IMR-90 (cell line): ENCODE measurements at regions not wholly inside any gene's neighbourhood (a gene's known extent, or its start where the extent isn't known, plus 50 kb on each side); places are given as distances from the start of the nearest gene placed in this dataset.

Experiments
- ATAC-seq: fragments of 200-7000 bp; cut with Tn5 transposase; 2 replicates; pipeline ENCODE4 v1.9.1; 2020; ENCODE audit warnings: low read depth, mild to moderate bottlenecking, moderate library complexity
- BruUV-seq: library from RNA; stranded (reverse); fragments of 400-500 nt; replicated peaks from 2 replicates; lab custom pipeline; 2021; lab: Mats Ljungman, UMichigan
- CTCF ChIA-PET: fragments of 300-600 bp; formaldehyde crosslinking; extraction: SDS; loops from one replicate; lab custom pipeline; 2021; ENCODE audit warnings: antibody characterized with exemption; lab: Yijun Ruan, JAX
- POLR2A ChIA-PET: fragments of 300-600 bp; sonication (Branson Sonifier 250); formaldehyde crosslinking; loops from one replicate; lab custom pipeline; 2022; ENCODE audit warnings: antibody characterized with exemption; ENCODE audit not compliant: unreplicated experiment; lab: Charles Lee
- DNase-seq: peaks from one replicate; pipeline ENCODE4 v3.0.0; 2013
- H2AFZ ChIP-seq: replicated peaks from 2 replicates; pipeline ENCODE3; 2013; ENCODE audit warnings: low read length, mild to moderate bottlenecking; ENCODE audit not compliant: poor library complexity
- H2AK5ac ChIP-seq: 2 replicates; pipeline ENCODE4 v1.6.1; 2013; ENCODE audit warnings: low read depth, low read length, inconsistent platforms
- H2AK9ac ChIP-seq: replicated peaks from 2 replicates; pipeline ENCODE3; 2013; ENCODE audit warnings: mild to moderate bottlenecking, low read depth, low read length, moderate library complexity; ENCODE audit not compliant: poor library complexity
- H2BK120ac ChIP-seq: 2 replicates; pipeline ENCODE4 v1.6.1; 2013; ENCODE audit warnings: low read depth, low read length, inconsistent platforms
- H2BK15ac ChIP-seq: 3 replicates; pipeline ENCODE4 v1.6.1; 2013; ENCODE audit warnings: low read depth, low read length, inconsistent platforms
- H2BK20ac ChIP-seq: 2 replicates; pipeline ENCODE4 v1.6.1; 2013; ENCODE audit warnings: low read depth, mild to moderate bottlenecking, inconsistent platforms, low read length, moderate library complexity
- H2BK5ac ChIP-seq: 2 replicates; pipeline ENCODE4 v1.6.1; 2013; ENCODE audit warnings: mild to moderate bottlenecking, low read depth, low read length, inconsistent platforms; ENCODE audit not compliant: poor library complexity, severe bottlenecking
- H3K14ac ChIP-seq: replicated peaks from 2 replicates; pipeline ENCODE4 v1.6.1; 2013; ENCODE audit warnings: low read depth, low read length, inconsistent platforms
- H3K18ac ChIP-seq: 2 replicates; pipeline ENCODE4 v1.6.1; 2013; ENCODE audit warnings: low read depth, low read length, control low read depth
- H3K23ac ChIP-seq: 2 replicates; pipeline ENCODE4 v1.6.1; 2013; ENCODE audit warnings: low read depth, low read length, inconsistent platforms
- H3K27ac ChIP-seq: 2 replicates; pipeline ENCODE4 v1.5.1; 2013; ENCODE audit warnings: mild to moderate bottlenecking, control low read depth, low read length; ENCODE audit not compliant: insufficient read depth
- H3K27me3 ChIP-seq: 2 replicates; pipeline ENCODE4 v1.6.1; 2013; ENCODE audit warnings: low read length; ENCODE audit not compliant: control insufficient read depth, insufficient read depth
- H3K36me3 ChIP-seq: 2 replicates; pipeline ENCODE4 v1.6.1; 2013; ENCODE audit warnings: low read length, mixed read lengths; ENCODE audit not compliant: control insufficient read depth, insufficient read depth
- H3K4ac ChIP-seq: 2 replicates; pipeline ENCODE4 v1.6.1; 2013; ENCODE audit warnings: low read depth, low read length, inconsistent platforms
- H3K4me1 ChIP-seq: 2 replicates; pipeline ENCODE4 v1.6.1; 2013; ENCODE audit warnings: low read length, mixed read lengths; ENCODE audit not compliant: control insufficient read depth, insufficient read depth
- H3K4me2 ChIP-seq: 2 replicates; pipeline ENCODE4 v1.6.1; 2013; ENCODE audit warnings: low read depth, mild to moderate bottlenecking, control low read depth, low read length, moderate library complexity
- H3K4me3 ChIP-seq: 2 replicates; pipeline ENCODE4 v1.5.1; 2013; ENCODE audit warnings: low read depth, mild to moderate bottlenecking, control low read depth, low read length, moderate library complexity; ENCODE audit not compliant: insufficient read depth
- H3K56ac ChIP-seq: 2 replicates; pipeline ENCODE4 v1.6.1; 2013; ENCODE audit warnings: low read length, inconsistent platforms; ENCODE audit not compliant: insufficient read depth; ENCODE audit errors: extremely low read depth
- H3K79me1 ChIP-seq, 2 experiments: 2 replicates each; pipeline ENCODE4 v1.6.1; 2013; ENCODE audit warnings: low read length in 2 of 2, inconsistent platforms in 1 of 2, low read depth in 1 of 2
- H3K9ac ChIP-seq: 2 replicates; pipeline ENCODE4 v1.6.1; 2013; ENCODE audit warnings: low read depth, low read length, control low read depth
- H3K9me1 ChIP-seq: 2 replicates; pipeline ENCODE4 v1.6.1; 2013; ENCODE audit warnings: low read length, inconsistent platforms; ENCODE audit not compliant: insufficient read depth
- H3K9me3 ChIP-seq: 2 replicates; pipeline ENCODE4 v1.6.1; 2013; ENCODE audit warnings: low read length; ENCODE audit not compliant: control insufficient read depth, insufficient read depth
- H4K20me1 ChIP-seq: 2 replicates; pipeline ENCODE4 v1.6.1; 2013; ENCODE audit warnings: low read length, inconsistent platforms; ENCODE audit not compliant: insufficient read depth
- H4K5ac ChIP-seq: 2 replicates; pipeline ENCODE4 v1.6.1; 2013; ENCODE audit warnings: mild to moderate bottlenecking, low read depth, low read length, control low read depth
- H4K8ac ChIP-seq, 2 experiments: 2 replicates each; pipeline ENCODE4 v1.6.1; 2013; ENCODE audit warnings: low read depth in 2 of 2, low read length in 2 of 2, control low read depth in 1 of 2, inconsistent platforms in 1 of 2
- H4K91ac ChIP-seq: 2 replicates; pipeline ENCODE4 v1.6.1; 2013; ENCODE audit warnings: low read depth, low read length, inconsistent platforms; ENCODE audit not compliant: insufficient read depth
- CEBPB ChIP-seq: IDR thresholded peaks from 2 replicates; pipeline ENCODE4 v1.6.1; 2012; ENCODE audit warnings: low read depth, low read length, improper control_type of control experiment
- CHD1 ChIP-seq: IDR thresholded peaks from 2 replicates; pipeline ENCODE4 v1.6.1; 2012; ENCODE audit warnings: low read depth, low read length, improper control_type of control experiment
- WGBS, 2 experiments: methylation state at CpG; one replicate each; pipeline versions ENCODE4 v1.1.5 to v1.1.7; 2013; ENCODE audit warnings: missing lambda C conversion rate in 2 of 2; ENCODE audit not compliant: insufficient read length in 1 of 2; ENCODE audit errors: extremely low coverage in 2 of 2; 5-methylcytosine and 5-hydroxymethylcytosine counted together
- dilution Hi-C: fragments of 300-500 bp; cut with HindIII; formaldehyde crosslinking; loops from one replicate; pipeline ENCODE4 v1.14.3; 2018; ENCODE audit warnings: low sequenced_read_pairs; ENCODE audit not compliant: unreplicated experiment
- in situ Hi-C: fragments of 300-500 bp; cut with MboI; formaldehyde crosslinking; loops from 3 replicates; pipeline ENCODE4 v1.14.3; 2019; ENCODE audit warnings: low sequenced_read_pairs, inconsistent platforms, mixed read lengths
- intact Hi-C: fragments of 100-400 bp; cut with micrococcal nuclease; formaldehyde crosslinking; loops from 2 replicates; pipeline ENCODE4 v1.10.0; 2022

DNA sequence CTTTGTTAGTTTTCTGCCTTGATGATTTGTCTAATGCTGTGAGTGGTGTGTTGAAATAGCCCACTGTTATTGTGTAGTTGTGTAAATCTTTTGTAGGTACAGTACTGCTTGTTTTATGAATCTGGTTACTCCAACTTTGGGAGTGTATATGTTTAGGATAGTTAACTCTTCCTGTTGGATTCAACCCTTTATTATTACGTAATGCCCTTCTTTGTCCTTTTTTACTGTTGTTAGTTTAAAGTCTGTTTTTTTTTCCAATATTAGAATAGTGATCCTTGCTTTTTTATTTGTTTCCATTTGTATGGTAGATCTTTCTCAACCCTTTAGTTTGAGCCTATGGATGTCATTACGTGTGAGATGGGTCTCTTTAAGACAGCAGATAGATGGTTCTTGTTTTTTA lies 261.5 kb upstream of the CDH2 start:
- BruUV-seq = no TSS peak
- CTCF ChIA-PET = no interaction called here
- H2BK20ac ChIP-seq = no peak overlapping the region
- H4K91ac ChIP-seq = no peak overlapping the region
- no peak overlapping the region for H3K4ac ChIP-seq
- H3K9ac ChIP-seq = no peak overlapping the region
- no peak overlapping the region for H2BK15ac ChIP-seq
- no peaks in the 10 kb centered on the region for H4K20me1 ChIP-seq
- TF ChIP-seq CEBPB (peak; percentile 55), CHD1 (no peak)
- no peaks in the 10 kb centered on the region for H3K36me3 ChIP-seq
- H2BK5ac ChIP-seq = no peak overlapping the region
- dilution Hi-C loops (no loop called here), intact Hi-C loops (no loop called here), in situ Hi-C loops (no loop called here)
- H3K4me3 ChIP-seq = no peak overlapping the region
- no peaks in the 10 kb centered on the region for H3K79me1 ChIP-seq
- H3K9me3 ChIP-seq = peaks cover 10% of the 10 kb centered on the region; the same call in 1 of the 2 replicates
- H3K27me3 ChIP-seq = no peaks in the 10 kb centered on the region
- POLR2A ChIA-PET = no interaction called here
- WGBS, 2 experiments = no CpG with 5 or more reads among the region's 2 CpGs
- H4K8ac ChIP-seq = no peak overlapping the region
- DNase-seq = no peak
- no peak overlapping the region for H3K56ac ChIP-seq
- no peak overlapping the region for H2AFZ ChIP-seq
- H3K9me1 ChIP-seq = no peaks in the 10 kb centered on the region
- H2BK120ac ChIP-seq = no peak overlapping the region
- H3K18ac ChIP-seq = no peak overlapping the region
- no peak overlapping the region for H2AK9ac ChIP-seq
- no peak overlapping the region for H3K23ac ChIP-seq
- no peak overlapping the region for H3K27ac ChIP-seq
- H3K4me1 ChIP-seq = no peaks in the 10 kb centered on the region
- H2AK5ac ChIP-seq = no peak overlapping the region
- no peak overlapping the region for H3K14ac ChIP-seq
- H3K4me2 ChIP-seq = no peak overlapping the region
- no peak overlapping the region for H4K5ac ChIP-seq
- ATAC-seq = no peak
